IMR-90 (cell line): ENCODE measurements at regions not wholly inside any gene's neighbourhood (a gene's known extent, or its start where the extent isn't known, plus 50 kb on each side); places are given as distances from the start of the nearest gene placed in this dataset.

Experiments
- CEBPB ChIP-seq: IDR thresholded peaks from 2 replicates; pipeline ENCODE4 v1.6.1; 2012; ENCODE audit warnings: low read depth, low read length, improper control_type of control experiment
- CTCF ChIP-seq: conservative IDR thresholded peaks from 2 replicates; pipeline ENCODE4 v1.5.1; 2012; ENCODE audit warnings: mild to moderate bottlenecking, low read depth, low read length, improper control_type of control experiment
- RCOR1 ChIP-seq: IDR thresholded peaks from 2 replicates; pipeline ENCODE4 v1.6.1; 2012; ENCODE audit warnings: mild to moderate bottlenecking, low read length, improper control_type of control experiment; ENCODE audit not compliant: insufficient replicate concordance
- SMC3 ChIP-seq: fragments of 150-350 bp; IDR thresholded peaks from 2 replicates; pipeline ENCODE4 v1.6.1; 2016; ENCODE audit warnings: low read depth, mild to moderate bottlenecking, antibody characterized with exemption, low read length, moderate library complexity

- no peak for TF ChIP-seq CTCF
- no peak for TF ChIP-seq RCOR1
- no peak for TF ChIP-seq CEBPB
- TF ChIP-seq SMC3: no peak
Observed at GRCh38 chr4:74653331-74654229, 140.7 kb downstream of the BTC start.
